GM12872 (cell line): ENCODE measurements at regions not wholly inside any gene's neighbourhood (a gene's known extent, or its start where the extent isn't known, plus 50 kb on each side); places are given as distances from the start of the nearest gene placed in this dataset.

ENCODE experiments used
- TF ChIP-seq, protein P1 (sequence below): IDR thresholded peaks from 3 replicates; pipeline ENCODE4 v1.5.1; 2011; ENCODE audit warnings: low read depth, mild to moderate bottlenecking, low read length, moderate library complexity; ENCODE audit not compliant: insufficient read depth

DNA sequence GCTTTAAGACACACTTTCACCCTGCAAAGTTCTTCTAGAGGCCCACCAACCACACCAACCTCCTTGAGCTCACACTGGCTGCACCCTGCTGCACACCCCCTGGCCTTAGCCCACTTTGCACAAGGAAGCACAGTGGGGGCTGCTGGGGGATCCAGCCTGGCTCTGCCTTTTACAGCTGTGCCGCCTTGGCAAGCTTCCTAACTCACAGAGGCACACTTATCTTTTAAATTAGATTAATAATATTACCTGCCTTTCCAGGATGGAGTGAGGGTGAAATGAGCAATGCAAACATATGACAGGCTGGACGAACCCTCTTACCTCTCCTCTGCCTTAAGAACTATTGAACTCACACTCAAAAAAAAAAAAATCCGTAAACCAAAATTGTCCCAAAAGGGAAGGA, 715.8 kb upstream of the ID2 start:
- TF ChIP-seq, protein P1, sequence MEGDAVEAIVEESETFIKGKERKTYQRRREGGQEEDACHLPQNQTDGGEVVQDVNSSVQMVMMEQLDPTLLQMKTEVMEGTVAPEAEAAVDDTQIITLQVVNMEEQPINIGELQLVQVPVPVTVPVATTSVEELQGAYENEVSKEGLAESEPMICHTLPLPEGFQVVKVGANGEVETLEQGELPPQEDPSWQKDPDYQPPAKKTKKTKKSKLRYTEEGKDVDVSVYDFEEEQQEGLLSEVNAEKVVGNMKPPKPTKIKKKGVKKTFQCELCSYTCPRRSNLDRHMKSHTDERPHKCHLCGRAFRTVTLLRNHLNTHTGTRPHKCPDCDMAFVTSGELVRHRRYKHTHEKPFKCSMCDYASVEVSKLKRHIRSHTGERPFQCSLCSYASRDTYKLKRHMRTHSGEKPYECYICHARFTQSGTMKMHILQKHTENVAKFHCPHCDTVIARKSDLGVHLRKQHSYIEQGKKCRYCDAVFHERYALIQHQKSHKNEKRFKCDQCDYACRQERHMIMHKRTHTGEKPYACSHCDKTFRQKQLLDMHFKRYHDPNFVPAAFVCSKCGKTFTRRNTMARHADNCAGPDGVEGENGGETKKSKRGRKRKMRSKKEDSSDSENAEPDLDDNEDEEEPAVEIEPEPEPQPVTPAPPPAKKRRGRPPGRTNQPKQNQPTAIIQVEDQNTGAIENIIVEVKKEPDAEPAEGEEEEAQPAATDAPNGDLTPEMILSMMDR = no peak

DNA sequence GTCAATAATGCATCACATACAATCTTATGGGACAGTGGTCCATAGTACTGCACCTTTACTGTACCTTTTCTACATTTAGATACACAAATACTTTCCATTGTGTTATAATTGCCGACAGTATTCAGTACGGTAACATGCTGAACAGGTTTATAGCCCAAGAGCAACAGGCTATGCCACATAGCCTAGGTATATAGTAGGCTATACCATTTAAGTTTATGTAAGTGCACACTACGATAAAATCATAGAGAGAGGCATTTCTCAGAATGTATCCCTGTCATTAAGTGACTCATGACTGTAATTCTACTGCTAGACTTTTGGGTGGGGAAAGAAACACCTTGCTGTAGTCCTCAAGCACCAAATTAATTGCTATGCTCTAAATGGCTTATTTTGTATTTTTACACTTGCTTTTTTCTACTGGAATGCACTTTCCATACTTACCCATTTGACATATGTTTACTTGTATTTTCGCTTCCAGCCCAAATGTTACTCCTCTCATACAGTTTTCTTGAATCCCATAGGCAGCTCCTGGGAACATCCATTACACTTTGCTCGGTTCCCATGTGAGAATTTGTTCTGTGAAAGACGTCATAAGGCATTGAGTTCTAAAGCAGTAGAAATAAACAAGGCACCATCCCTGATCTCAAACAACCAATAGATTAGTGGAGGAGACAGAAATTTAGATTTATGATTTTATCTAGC, 714.0 kb upstream of the ID2 start:
- TF ChIP-seq, protein P1 = no peak

- TF ChIP-seq, protein P1 = no peak
Measured at GRCh38 chr2:7969756-7970515, 711.9 kb upstream of the ID2 start.

DNA sequence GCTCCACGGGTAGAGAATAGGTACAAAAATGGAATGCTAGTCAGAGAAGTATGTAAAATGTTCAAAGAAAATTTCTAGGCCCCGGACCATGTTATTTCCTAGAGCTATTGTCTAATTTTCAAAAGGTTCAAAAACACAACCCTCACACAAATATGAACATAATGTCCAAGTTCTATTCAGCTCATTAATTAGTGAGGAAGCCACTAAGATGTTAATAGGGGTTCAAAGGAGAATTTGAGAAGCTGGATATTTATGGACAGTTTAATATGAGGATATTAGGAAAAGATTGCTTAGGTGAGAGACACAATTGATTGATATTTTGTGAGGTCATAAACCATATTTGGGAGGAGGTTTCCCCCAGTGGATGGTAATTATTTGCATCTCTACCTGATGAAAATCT, 710.6 kb upstream of the ID2 start:
- TF ChIP-seq, protein P1 = no peak

DNA sequence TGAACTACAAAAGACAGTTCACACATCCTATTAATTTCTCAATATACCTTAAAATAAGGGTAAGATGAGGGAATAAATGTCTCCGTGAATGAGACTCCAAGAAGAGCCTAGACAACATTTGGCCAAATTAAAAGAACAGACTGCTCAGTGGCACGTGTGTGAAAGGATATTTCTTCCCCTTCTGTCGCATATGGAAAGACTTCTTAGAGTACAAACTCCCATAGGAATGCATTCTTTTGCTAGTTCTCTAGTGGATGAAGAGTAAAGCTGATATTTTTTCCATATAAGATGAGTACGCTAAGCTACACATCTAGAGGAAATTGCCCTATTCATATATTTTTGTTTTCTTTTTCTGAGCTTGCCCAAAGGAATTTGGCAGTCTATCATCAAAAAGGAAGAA, 710.0 kb upstream of the ID2 start:
- TF ChIP-seq, protein P1 = no peak

DNA sequence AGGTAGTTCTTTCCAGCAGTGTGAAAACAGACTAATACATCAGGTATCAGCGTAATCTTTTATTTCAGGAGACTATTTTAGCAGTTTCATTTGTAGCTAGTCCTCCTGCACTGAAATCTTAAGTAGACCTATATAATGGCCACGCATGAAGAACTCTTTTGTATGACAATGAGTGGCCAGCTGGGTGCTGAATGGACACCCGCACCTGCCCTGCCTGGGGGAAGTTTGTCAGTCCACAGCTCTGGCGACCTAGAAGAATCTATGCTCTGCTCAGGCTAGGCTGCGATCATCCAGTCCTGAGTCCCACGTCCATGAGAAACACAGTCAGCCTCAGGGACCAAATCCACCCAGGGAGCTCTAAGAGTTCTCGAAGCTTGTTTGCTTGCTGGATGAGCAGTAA, 709.2 kb upstream of the ID2 start:
- TF ChIP-seq, protein P1 = no peak

- TF ChIP-seq, protein P1 = no peak
Measured at GRCh38 chr2:7973801-7974480, 707.9 kb upstream of the ID2 start.
